ENCODE measurements at regions not wholly inside any gene's neighbourhood (a gene's known extent, or its start where the extent isn't known, plus 50 kb on each side); places are given as distances from the start of the nearest gene placed in this dataset.

GRCh38 chr1:72466376-72466775 lies 184.0 kb upstream of the NEGR1 start:
- no peaks in the 10 kb centered on the region for H3K27me3 ChIP-seq
- 57 to 67% (median 61%) methylated on average over 1 of the region's 1 CpG for WGBS, 4 donors
- TF ChIP-seq CTCF (IDR thresholded peaks at IDR 0.05) (no peak), POLR2A (IDR thresholded peaks at IDR 0.05) (no peak)
- no peak overlapping the region for H3K4me3 ChIP-seq
- H3K4me1 ChIP-seq (replicated peaks in 1 of 2) = no peaks in the 10 kb centered on the region
- intact Hi-C loops (cut with DNase I) = no loop called here
- no peaks in the 10 kb centered on the region for H3K9me3 ChIP-seq (replicated peaks in 1 of 3)
- no peaks in the 10 kb centered on the region for H3K36me3 ChIP-seq (replicated peaks in 1 of 2)
- DNase-seq = no peak
- H3K27ac ChIP-seq = no peak overlapping the region

- Histone ChIP-seq H3K36me3 (replicated peaks in 1 of 2) (no peaks in the 10 kb centered on the region), H3K9me3 (replicated peaks in 1 of 3) (no peaks in the 10 kb centered on the region), H3K4me1 (replicated peaks in 1 of 2) (no peaks in the 10 kb centered on the region), H3K4me3 (no peak overlapping the region), H3K27ac (no peak overlapping the region), H3K27me3 (no peaks in the 10 kb centered on the region)
- TF ChIP-seq CTCF (IDR thresholded peaks at IDR 0.05) = no peak
- 60 to 78% (median 67%) methylated on average over 3 of the region's 3 CpGs for WGBS, 4 donors
- DNase-seq = no peak
- intact Hi-C loops (cut with DNase I) = no loop called here
Measured at GRCh38 chr1:72462186-72462905, 180.0 kb upstream of the NEGR1 start.

- intact Hi-C loops (cut with DNase I) = no loop called here
- no peaks in the 10 kb centered on the region for H3K4me1 ChIP-seq (replicated peaks in 1 of 2)
- H3K36me3 ChIP-seq (replicated peaks in 1 of 2) = no peaks in the 10 kb centered on the region
- DNase-seq = no peak
- H3K27me3 ChIP-seq = no peaks in the 10 kb centered on the region
- H3K4me3 ChIP-seq = no peak overlapping the region
- no peak for TF ChIP-seq POLR2A (IDR thresholded peaks at IDR 0.05)
- TF ChIP-seq CTCF (IDR thresholded peaks at IDR 0.05) = no peak
- no peaks in the 10 kb centered on the region for H3K9me3 ChIP-seq (replicated peaks in 1 of 3)
- 60 to 67% (median 65%) methylated on average over 3 of the region's 3 CpGs for WGBS, 4 donors
- H3K27ac ChIP-seq = no peak overlapping the region
Measured at GRCh38 chr1:72442262-72442661, 159.9 kb upstream of the NEGR1 start.

- Histone ChIP-seq H3K36me3 (replicated peaks in 1 of 2) (no peaks in the 10 kb centered on the region), H3K27me3 (no peaks in the 10 kb centered on the region), H3K27ac (no peak overlapping the region), H3K4me3 (no peak overlapping the region), H3K4me1 (replicated peaks in 1 of 2) (no peaks in the 10 kb centered on the region), H3K9me3 (replicated peaks in 1 of 3) (no peaks in the 10 kb centered on the region)
- no peak for DNase-seq
- TF ChIP-seq POLR2A (IDR thresholded peaks at IDR 0.05) = no peak
- TF ChIP-seq CTCF (IDR thresholded peaks at IDR 0.05) = no peak
- intact Hi-C loops (cut with DNase I) = no loop called here
- 53 to 88% (median 77%) methylated on average over 1 of the region's 1 CpG for whole genome bisulfite sequencing, 4 donors
Measured at GRCh38 chr1:72439036-72439435, 156.7 kb upstream of the NEGR1 start.

All from adrenal gland (tissue), 9 donors.